ENCODE measurements at regions not wholly inside any gene's neighbourhood (a gene's known extent, or its start where the extent isn't known, plus 50 kb on each side); places are given as distances from the start of the nearest gene placed in this dataset.
"Not testable (repeated sequence)": the region's sequence is repeated elsewhere in the genome, so short reads cannot be mapped to it uniquely, and the experiment has no call there.

- H3K4me2 ChIP-seq; H3K79me2 ChIP-seq (ENCODE audit: insufficient read depth); POLR2A ChIA-PET; H3K27me3 ChIP-seq (ENCODE audit: insufficient read depth); CTCF ChIA-PET; H3K4me1 ChIP-seq (ENCODE audit: control insufficient read depth in 1 of 2, insufficient read depth in 2 of 2, low read depth in 1 of 2, low read length in 1 of 2); H4K20me1 ChIP-seq (ENCODE audit: insufficient read depth); H3F3A ChIP-seq (replicated peaks; ENCODE audit: insufficient read depth); H3K9me2 ChIP-seq; H2AFZ ChIP-seq (ENCODE audit: low read depth); DNase-seq; H3K27ac ChIP-seq (ENCODE audit: low read depth in 2 of 2, low read length in 1 of 2); H3K9me3 ChIP-seq; H3K4me3 ChIP-seq (ENCODE audit: low read depth in 2 of 2, low read length in 1 of 2); H3K9ac ChIP-seq: not testable (repeated sequence)
- peaks cover 0 to 16% of the 10 kb centered on the region in 2 experiments for H3K36me3 ChIP-seq (replicated peaks in 1 of 2; ENCODE audit: control insufficient read depth in 1 of 2, insufficient read depth in 2 of 2, low read length in 1 of 2)
Measured at GRCh38 chr3:185306286-185306685, 52.4 kb upstream of the EHHADH start.

- Histone ChIP-seq H3K4me2 (no peak overlapping the region), H2AFZ (ENCODE audit: low read depth) (no peak overlapping the region), H3K4me3 (ENCODE audit: low read depth in 2 of 2, low read length in 1 of 2) (no peak overlapping the region), H4K20me1 (ENCODE audit: insufficient read depth) (no peaks in the 10 kb centered on the region), H3K9me2 (no peaks in the 10 kb centered on the region), H3K27ac (ENCODE audit: low read depth in 2 of 2, low read length in 1 of 2) (no peak overlapping the region), H3K79me2 (ENCODE audit: insufficient read depth) (no peaks in the 10 kb centered on the region), H3K27me3 (ENCODE audit: insufficient read depth) (no peaks in the 10 kb centered on the region), H3K36me3 (replicated peaks in 1 of 2; ENCODE audit: control insufficient read depth in 1 of 2, insufficient read depth in 2 of 2, low read length in 1 of 2) (peaks cover 0 to 13% of the 10 kb centered on the region in 2 experiments), H3K4me1 (ENCODE audit: control insufficient read depth in 1 of 2, insufficient read depth in 2 of 2, low read depth in 1 of 2, low read length in 1 of 2) (no peaks in the 10 kb centered on the region), H3K9me3 (no peaks in the 10 kb centered on the region), H3F3A (replicated peaks; ENCODE audit: insufficient read depth) (no peaks in the 10 kb centered on the region), H3K9ac (no peak overlapping the region)
- DNase-seq, result no peak
- 85% methylated on average over 3 of the region's 3 CpGs for WGBS (ENCODE audit: low lambda C conversion rate)
- ChIA-PET CTCF (interaction anchor here (0.9 to 3.3 kb wide), 4 partner anchors 9 to 428 kb away, joined by 4 to 11 read pairs (median 4); no protein-coding TSS in a partner anchor), POLR2A (no interaction called here)
- TF ChIP-seq USF2 (IDR thresholded peaks at IDR 0.05; ENCODE audit: borderline replicate concordance, low read depth, low read length) (no peak), POLR2AphosphoS5 (IDR thresholded peaks at IDR 0.05; ENCODE audit: low read depth, low read length) (no peak), ELF1 (IDR thresholded peaks at IDR 0.05) (no peak), TEAD4 (IDR thresholded peaks at IDR 0.05; ENCODE audit: borderline replicate concordance, insufficient read depth) (no peak), IRF3 (IDR thresholded peaks at IDR 0.05; ENCODE audit: low read depth, low read length) (no peak), ZBTB33 (IDR thresholded peaks at IDR 0.05; ENCODE audit: borderline replicate concordance, low read depth) (no peak), RCOR1 (IDR thresholded peaks at IDR 0.05; ENCODE audit: low read length) (no peak), GATA2 (CRISPR knock-in tag; IDR thresholded peaks at IDR 0.05) (no peak), NRF1 (IDR thresholded peaks at IDR 0.05; ENCODE audit: low read depth, low read length) (no peak), CHD2 (IDR thresholded peaks at IDR 0.05; ENCODE audit: low read length, partially characterized antibody) (no peak), MXI1 (IDR thresholded peaks at IDR 0.05; ENCODE audit: low read depth, low read length) (no peak), NFIC (IDR thresholded peaks at IDR 0.05; ENCODE audit: borderline replicate concordance) (no peak), PBX3 (IDR thresholded peaks at IDR 0.05) (no peak), MAX (IDR thresholded peaks at IDR 0.05; ENCODE audit: low read depth) (no peak)
Measured at GRCh38 chr3:185306847-185307246, 53.0 kb upstream of the EHHADH start.

Measured in SK-N-SH (cell line).